A549 (cell line): ENCODE measurements at regions not wholly inside any gene's neighbourhood (a gene's known extent, or its start where the extent isn't known, plus 50 kb on each side); places are given as distances from the start of the nearest gene placed in this dataset.

ENCODE experiments used
- CHD2 ChIP-seq: fragments of 150-350 bp; IDR thresholded peaks from 2 replicates; pipeline ENCODE4 v1.6.1; 2014; ENCODE audit warnings: low read length; ENCODE audit not compliant: partially characterized antibody
- HOXB5 ChIP-seq: fragments of 250-450 bp; sonication (Bioruptor Pico); IDR thresholded peaks from 2 replicates; pipeline ENCODE4 v1.5.0; 2020; ENCODE audit warnings: mild to moderate bottlenecking, moderate library complexity
- KDM1A ChIP-seq: fragments of 200-600 bp; sonication (generic); IDR thresholded peaks from 2 replicates; pipeline ENCODE4 v1.6.1; 2016; ENCODE audit warnings: low read depth, mild to moderate bottlenecking
- PHF8 ChIP-seq: fragments of 200-600 bp; sonication (generic); IDR thresholded peaks from 2 replicates; pipeline ENCODE4 v1.6.1; 2016; ENCODE audit warnings: low read depth, mild to moderate bottlenecking, antibody characterized with exemption, moderate library complexity, borderline replicate concordance
- RAD21 ChIP-seq, 2 experiments: fragments of >200 bp in 1 of 2; sonication (Bioruptor Twin) in 1 of 2; formaldehyde crosslinking in 1 of 2; IDR thresholded peaks in 1 of 2; conservative IDR thresholded peaks in 1 of 2; 2 replicates in 1 of 2; 3 replicates in 1 of 2; pipeline ENCODE4 v1.6.1; 2012 to 2018; ENCODE audit warnings: inconsistent platforms in 1 of 2
- TF ChIP-seq, protein P1 (sequence below): IDR thresholded peaks from 2 replicates; pipeline ENCODE4 v1.6.1; 2012
- TF ChIP-seq, protein P2 (sequence below): fragments of 450-650 bp; IDR thresholded peaks from 2 replicates; pipeline ENCODE4 v1.6.1; 2014; ENCODE audit warnings: antibody characterized with exemption
- TF ChIP-seq, protein P3 (sequence below): fragments of >200 bp; sonication (Bioruptor Twin); formaldehyde crosslinking; IDR thresholded peaks from 3 replicates; pipeline ENCODE4 v1.5.1; 2016

DNA sequence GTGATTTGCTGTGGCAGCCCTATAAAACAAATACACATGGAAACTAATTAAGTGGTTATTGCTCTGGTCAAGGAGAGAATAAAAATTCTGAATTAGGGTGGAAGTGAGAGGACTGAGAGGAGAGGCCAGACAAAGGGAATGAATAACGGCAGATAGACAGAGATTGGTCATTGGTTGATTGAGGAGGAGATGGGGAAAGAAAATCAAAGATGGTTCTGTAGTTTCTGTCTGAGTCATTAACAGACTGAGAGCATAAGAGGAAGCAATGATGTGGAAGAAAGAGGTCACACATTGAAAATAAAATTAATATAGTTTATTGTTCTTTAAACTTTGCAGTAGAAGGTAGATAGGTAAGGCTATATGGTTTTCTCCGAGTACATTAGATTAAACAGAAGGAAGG lies 469.8 kb downstream of the ACTL7B start:
- no peak for TF ChIP-seq PHF8
- TF ChIP-seq, protein P1, sequence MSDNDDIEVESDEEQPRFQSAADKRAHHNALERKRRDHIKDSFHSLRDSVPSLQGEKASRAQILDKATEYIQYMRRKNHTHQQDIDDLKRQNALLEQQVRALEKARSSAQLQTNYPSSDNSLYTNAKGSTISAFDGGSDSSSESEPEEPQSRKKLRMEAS = no peak
- TF ChIP-seq, protein P2, sequence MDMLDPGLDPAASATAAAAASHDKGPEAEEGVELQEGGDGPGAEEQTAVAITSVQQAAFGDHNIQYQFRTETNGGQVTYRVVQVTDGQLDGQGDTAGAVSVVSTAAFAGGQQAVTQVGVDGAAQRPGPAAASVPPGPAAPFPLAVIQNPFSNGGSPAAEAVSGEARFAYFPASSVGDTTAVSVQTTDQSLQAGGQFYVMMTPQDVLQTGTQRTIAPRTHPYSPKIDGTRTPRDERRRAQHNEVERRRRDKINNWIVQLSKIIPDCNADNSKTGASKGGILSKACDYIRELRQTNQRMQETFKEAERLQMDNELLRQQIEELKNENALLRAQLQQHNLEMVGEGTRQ = no peak
- TF ChIP-seq, protein P3, sequence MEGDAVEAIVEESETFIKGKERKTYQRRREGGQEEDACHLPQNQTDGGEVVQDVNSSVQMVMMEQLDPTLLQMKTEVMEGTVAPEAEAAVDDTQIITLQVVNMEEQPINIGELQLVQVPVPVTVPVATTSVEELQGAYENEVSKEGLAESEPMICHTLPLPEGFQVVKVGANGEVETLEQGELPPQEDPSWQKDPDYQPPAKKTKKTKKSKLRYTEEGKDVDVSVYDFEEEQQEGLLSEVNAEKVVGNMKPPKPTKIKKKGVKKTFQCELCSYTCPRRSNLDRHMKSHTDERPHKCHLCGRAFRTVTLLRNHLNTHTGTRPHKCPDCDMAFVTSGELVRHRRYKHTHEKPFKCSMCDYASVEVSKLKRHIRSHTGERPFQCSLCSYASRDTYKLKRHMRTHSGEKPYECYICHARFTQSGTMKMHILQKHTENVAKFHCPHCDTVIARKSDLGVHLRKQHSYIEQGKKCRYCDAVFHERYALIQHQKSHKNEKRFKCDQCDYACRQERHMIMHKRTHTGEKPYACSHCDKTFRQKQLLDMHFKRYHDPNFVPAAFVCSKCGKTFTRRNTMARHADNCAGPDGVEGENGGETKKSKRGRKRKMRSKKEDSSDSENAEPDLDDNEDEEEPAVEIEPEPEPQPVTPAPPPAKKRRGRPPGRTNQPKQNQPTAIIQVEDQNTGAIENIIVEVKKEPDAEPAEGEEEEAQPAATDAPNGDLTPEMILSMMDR = no peak
- no peak for TF ChIP-seq CHD2
- no peak for TF ChIP-seq KDM1A
- no peak for TF ChIP-seq HOXB5 (CRISPR knock-in tag)
- no peak for TF ChIP-seq RAD21 (conservative IDR thresholded peaks at IDR 0.05 in 1 of 2, IDR thresholded peaks at IDR 0.05 in 1 of 2)
